SK-N-SH (cell line): ENCODE measurements at regions not wholly inside any gene's neighbourhood (a gene's known extent, or its start where the extent isn't known, plus 50 kb on each side); places are given as distances from the start of the nearest gene placed in this dataset.

Experiments
- MXI1 ChIP-seq: IDR thresholded peaks from 2 replicates; pipeline ENCODE4 v1.6.1; 2012; ENCODE audit warnings: mild to moderate bottlenecking, low read depth, low read length, improper control_type of control experiment
- TF ChIP-seq, protein P1 (sequence below): IDR thresholded peaks from 2 replicates; pipeline ENCODE4; 2012
- TF ChIP-seq, protein P2 (sequence below): IDR thresholded peaks from 2 replicates; pipeline ENCODE4 v1.4.0; 2012; ENCODE audit warnings: low read depth, borderline replicate concordance
- TF ChIP-seq, protein P3 (sequence below): fragments of 200-600 bp; sonication (generic); IDR thresholded peaks from 2 replicates; pipeline ENCODE4 v1.6.1; 2017; ENCODE audit warnings: antibody characterized with exemption, mild to moderate bottlenecking, moderate library complexity

DNA sequence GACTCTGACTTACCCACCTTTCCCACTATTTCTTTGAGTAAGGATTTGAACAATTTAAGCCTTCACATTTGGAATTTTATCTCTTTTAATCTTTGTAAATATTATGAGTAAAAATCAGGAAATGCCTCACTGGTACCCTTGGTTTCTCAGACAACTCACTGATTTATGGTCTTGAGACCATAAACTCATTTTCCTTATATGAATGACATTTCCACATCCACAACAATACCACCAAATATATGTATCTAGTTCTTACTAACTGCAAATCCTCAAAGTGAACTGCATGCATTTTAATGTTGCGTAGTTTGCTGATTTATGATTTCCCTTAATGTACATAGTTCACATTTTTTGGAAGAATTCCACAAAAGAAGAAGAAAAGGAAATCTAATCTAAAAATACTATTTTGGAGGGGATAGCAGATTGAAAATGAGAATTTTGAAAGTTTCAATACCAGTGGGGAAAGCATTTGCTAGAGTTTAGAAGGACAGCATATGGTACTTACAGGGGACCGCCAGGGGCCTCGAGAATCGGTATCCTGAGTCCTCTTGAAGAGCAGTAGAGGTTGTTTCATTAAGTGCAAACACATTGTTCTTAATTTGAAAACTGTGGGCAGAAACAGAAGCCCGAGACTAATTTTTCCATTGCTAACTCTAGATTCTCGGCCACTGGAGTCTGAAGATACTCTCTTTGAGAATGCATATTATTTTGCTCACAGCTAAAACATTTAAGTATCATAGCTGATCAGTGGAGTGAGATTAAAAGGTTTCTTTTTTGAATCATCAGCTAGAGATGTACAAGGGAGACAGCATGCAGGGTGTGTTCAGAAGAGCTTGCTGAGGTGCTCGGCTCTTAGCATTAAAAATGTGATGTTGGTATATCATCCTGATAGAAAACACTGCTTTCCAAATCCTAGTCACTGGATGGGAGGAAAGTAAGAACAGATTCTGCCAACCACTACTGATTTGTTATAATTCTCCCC is 964.0 kb downstream of the GATA3 start:
- TF ChIP-seq, protein P1, sequence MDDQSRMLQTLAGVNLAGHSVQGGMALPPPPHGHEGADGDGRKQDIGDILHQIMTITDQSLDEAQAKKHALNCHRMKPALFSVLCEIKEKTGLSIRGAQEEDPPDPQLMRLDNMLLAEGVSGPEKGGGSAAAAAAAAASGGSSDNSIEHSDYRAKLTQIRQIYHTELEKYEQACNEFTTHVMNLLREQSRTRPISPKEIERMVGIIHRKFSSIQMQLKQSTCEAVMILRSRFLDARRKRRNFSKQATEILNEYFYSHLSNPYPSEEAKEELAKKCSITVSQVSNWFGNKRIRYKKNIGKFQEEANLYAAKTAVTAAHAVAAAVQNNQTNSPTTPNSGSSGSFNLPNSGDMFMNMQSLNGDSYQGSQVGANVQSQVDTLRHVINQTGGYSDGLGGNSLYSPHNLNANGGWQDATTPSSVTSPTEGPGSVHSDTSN, result no peak
- TF ChIP-seq, protein P2, sequence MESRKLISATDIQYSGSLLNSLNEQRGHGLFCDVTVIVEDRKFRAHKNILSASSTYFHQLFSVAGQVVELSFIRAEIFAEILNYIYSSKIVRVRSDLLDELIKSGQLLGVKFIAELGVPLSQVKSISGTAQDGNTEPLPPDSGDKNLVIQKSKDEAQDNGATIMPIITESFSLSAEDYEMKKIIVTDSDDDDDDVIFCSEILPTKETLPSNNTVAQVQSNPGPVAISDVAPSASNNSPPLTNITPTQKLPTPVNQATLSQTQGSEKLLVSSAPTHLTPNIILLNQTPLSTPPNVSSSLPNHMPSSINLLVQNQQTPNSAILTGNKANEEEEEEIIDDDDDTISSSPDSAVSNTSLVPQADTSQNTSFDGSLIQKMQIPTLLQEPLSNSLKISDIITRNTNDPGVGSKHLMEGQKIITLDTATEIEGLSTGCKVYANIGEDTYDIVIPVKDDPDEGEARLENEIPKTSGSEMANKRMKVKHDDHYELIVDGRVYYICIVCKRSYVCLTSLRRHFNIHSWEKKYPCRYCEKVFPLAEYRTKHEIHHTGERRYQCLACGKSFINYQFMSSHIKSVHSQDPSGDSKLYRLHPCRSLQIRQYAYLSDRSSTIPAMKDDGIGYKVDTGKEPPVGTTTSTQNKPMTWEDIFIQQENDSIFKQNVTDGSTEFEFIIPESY, result no peak
- TF ChIP-seq, protein P3, sequence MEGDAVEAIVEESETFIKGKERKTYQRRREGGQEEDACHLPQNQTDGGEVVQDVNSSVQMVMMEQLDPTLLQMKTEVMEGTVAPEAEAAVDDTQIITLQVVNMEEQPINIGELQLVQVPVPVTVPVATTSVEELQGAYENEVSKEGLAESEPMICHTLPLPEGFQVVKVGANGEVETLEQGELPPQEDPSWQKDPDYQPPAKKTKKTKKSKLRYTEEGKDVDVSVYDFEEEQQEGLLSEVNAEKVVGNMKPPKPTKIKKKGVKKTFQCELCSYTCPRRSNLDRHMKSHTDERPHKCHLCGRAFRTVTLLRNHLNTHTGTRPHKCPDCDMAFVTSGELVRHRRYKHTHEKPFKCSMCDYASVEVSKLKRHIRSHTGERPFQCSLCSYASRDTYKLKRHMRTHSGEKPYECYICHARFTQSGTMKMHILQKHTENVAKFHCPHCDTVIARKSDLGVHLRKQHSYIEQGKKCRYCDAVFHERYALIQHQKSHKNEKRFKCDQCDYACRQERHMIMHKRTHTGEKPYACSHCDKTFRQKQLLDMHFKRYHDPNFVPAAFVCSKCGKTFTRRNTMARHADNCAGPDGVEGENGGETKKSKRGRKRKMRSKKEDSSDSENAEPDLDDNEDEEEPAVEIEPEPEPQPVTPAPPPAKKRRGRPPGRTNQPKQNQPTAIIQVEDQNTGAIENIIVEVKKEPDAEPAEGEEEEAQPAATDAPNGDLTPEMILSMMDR, result no peak
- TF ChIP-seq MXI1, result no peak
